Activated T-helper 1 cell treated with anti-CD3 and anti-CD28 coated beads, Interleukin-12 subunit alpha, Interleukin-12 subunit beta, Interleukin-2, Interleukin-4 antibody, amounts not matched to agents 30 ng/mL and 10 ng/mL and 1 ng/mL, durations not matched to agents 14 hours and 24 hours and 36 hours (primary cell): ENCODE measurements at regions not wholly inside any gene's neighbourhood (a gene's known extent, or its start where the extent isn't known, plus 50 kb on each side); places are given as distances from the start of the nearest gene placed in this dataset.
"Not testable (repeated sequence)": the region's sequence is repeated elsewhere in the genome, so short reads cannot be mapped to it uniquely, and the experiment has no call there.

ENCODE experiments used
- DNase-seq: peaks from one replicate; pipeline ENCODE4 v3.0.0; 2021; ENCODE audit warnings: low spot score
- H3K27ac Mint-ChIP-seq: one replicate; pipeline ENCODE4 v1.8.0; 2021; ENCODE audit warnings: mild to moderate bottlenecking, mixed read lengths
- H3K27me3 Mint-ChIP-seq: one replicate; pipeline ENCODE4 v1.8.0; 2022; ENCODE audit warnings: mild to moderate bottlenecking, moderate library complexity, mixed read lengths; ENCODE audit not compliant: insufficient read depth
- H3K36me3 Mint-ChIP-seq: one replicate; pipeline ENCODE4 v1.8.0; 2021; ENCODE audit warnings: low read depth, mixed read lengths
- H3K4me1 Mint-ChIP-seq: one replicate; pipeline ENCODE4 v1.8.0; 2021; ENCODE audit warnings: low read depth, mixed read lengths
- H3K4me3 Mint-ChIP-seq: one replicate; pipeline ENCODE4 v1.8.0; 2021; ENCODE audit warnings: mild to moderate bottlenecking, moderate library complexity, mixed read lengths
- H3K9me3 Mint-ChIP-seq: one replicate; pipeline ENCODE4 v1.8.0; 2021; ENCODE audit warnings: mixed read lengths
- intact Hi-C: fragments of 100-400 bp; cut with micrococcal nuclease; formaldehyde crosslinking; loops from one replicate; pipeline ENCODE4 v1.15.1; 2024

DNA sequence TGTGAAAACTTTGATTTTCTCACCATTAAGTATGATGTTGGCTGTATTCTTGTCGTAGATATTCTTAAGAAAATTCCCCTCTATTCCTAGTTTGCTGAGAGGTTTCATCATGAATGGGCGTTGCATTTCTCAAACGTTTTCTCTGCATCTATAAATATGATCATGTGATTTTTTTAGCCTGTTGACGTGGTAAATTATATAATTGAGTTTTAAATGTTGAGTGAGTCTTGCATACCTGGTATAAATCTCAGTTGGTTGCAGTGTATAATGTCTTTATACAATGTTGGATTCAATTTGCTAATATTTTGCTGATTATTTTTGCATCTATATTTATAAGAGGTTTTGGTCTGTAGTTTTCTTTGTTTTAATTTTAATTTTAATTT, 405.9 kb upstream of the MIS18BP1 start:
- Mint-ChIP-seq H3K9me3 (peaks cover 28% of the 10 kb centered on the region), H3K4me1 (no peaks in the 10 kb centered on the region), H3K4me3 (no peak overlapping the region), H3K27ac (no peak overlapping the region), H3K36me3 (no peaks in the 10 kb centered on the region), H3K27me3 (no peaks in the 10 kb centered on the region)
- DNase-seq: no peak
- intact Hi-C loops: no loop called here

DNA sequence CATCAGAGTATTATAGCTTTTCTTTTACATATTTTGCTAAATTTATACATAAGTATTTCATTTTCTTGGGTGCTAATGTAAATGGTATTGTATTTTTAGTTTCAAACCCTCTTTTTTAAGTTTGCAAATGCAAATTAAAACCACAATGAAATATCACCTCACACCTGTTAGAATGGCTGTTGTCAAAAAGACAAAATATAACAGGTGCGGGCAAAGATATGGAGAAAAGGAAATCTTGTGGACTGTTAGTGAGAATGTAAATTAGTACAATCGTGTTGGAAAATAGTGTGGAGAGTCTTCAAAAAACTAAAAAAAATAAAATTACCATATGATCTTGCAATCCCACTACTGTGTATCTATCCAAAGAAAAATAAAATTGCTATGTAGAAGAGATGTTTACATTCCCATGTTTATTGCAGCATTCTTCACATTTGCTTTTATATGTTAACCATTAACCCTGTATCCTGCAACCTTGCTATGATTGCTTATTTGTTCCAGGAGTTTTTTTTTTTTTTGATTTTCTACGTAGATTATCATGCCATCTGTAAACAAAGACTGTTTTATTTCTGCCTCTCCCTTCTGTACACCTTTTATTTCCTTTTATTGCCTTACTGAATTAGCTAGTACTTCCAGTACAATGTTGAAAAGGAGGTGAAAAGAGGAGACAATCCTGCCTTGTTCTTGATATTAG, 405.4 kb upstream of the MIS18BP1 start:
- no peaks in the 10 kb centered on the region for H3K27me3 Mint-ChIP-seq
- intact Hi-C loops: no loop called here
- H3K27ac Mint-ChIP-seq: no peak overlapping the region
- no peak for DNase-seq
- H3K4me3 Mint-ChIP-seq: no peak overlapping the region
- H3K9me3 Mint-ChIP-seq: peaks cover 26% of the 10 kb centered on the region
- H3K4me1 Mint-ChIP-seq: no peaks in the 10 kb centered on the region
- no peaks in the 10 kb centered on the region for H3K36me3 Mint-ChIP-seq

DNA sequence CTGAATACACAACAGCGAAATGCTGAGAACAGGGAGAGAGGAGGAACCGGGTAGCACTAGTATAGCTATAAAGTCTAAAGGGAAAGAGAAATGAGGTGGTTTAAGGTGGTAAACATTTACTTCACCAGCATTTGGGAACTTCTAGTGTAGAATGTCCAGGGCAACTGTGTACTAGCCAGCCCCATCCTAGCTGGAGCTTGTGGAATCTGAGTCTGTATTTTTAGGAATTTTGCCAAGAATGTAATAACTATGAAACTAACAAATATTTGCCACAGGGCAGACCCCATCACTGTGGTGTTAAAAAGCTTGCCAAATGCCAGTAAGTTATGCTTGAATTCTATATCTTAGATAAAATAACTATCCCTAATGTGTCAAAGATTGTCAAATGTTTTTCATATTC, 398.9 kb upstream of the MIS18BP1 start:
- intact Hi-C loops: no loop called here
- Mint-ChIP-seq H3K9me3 (peaks cover 14% of the 10 kb centered on the region), H3K4me1 (no peaks in the 10 kb centered on the region), H3K27ac (no peak overlapping the region), H3K36me3 (no peaks in the 10 kb centered on the region), H3K4me3 (no peak overlapping the region), H3K27me3 (no peaks in the 10 kb centered on the region)
- DNase-seq: no peak

DNA sequence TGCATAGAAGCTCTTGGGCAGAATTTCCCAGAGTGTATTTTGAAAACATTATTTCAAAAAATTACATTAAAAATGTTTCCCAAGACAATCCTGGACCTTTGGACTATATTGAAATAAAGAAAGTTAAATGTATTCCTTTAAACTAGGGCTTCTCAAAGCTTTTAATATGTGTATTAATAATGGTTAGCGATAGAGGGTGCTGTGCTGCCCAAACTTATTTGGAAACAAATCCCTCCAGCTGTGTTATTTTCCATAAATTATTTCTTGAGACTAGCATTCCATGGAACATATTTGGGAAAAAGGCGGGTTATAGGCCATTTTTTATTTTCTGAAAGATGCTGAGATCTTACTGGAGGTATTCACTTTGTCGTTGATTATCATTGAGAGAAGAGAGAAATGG, 397.8 kb upstream of the MIS18BP1 start:
- H3K27ac Mint-ChIP-seq: no peak overlapping the region
- no peak overlapping the region for H3K4me3 Mint-ChIP-seq
- H3K4me1 Mint-ChIP-seq: no peaks in the 10 kb centered on the region
- no peaks in the 10 kb centered on the region for H3K36me3 Mint-ChIP-seq
- DNase-seq: no peak
- H3K9me3 Mint-ChIP-seq: peaks cover 9% of the 10 kb centered on the region
- no peaks in the 10 kb centered on the region for H3K27me3 Mint-ChIP-seq
- intact Hi-C loops: no loop called here

DNA sequence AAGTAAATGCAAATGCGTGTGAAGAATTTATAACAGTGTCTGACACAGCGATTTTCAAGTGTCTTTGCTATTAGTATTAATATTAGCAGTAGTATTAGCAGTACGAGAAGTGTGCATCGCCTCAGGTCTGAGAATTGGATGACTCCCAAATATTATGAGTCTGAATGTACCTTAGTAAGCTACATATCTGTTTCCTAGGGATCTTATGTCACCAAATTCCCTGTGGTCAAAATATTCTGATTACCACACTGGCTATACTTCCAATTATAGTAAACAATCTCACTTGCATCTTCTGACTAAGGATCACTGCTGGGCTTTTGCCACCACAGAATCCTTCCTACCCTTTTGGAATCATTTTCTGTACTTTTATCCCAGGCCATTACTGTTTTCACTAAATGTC, 396.0 kb upstream of the MIS18BP1 start:
- no peaks in the 10 kb centered on the region for H3K27me3 Mint-ChIP-seq
- H3K4me3 Mint-ChIP-seq: no peak overlapping the region
- intact Hi-C loops: no loop called here
- no peaks in the 10 kb centered on the region for H3K36me3 Mint-ChIP-seq
- no peak overlapping the region for H3K27ac Mint-ChIP-seq
- DNase-seq: no peak
- H3K9me3 Mint-ChIP-seq: peaks cover 9% of the 10 kb centered on the region
- H3K4me1 Mint-ChIP-seq: no peaks in the 10 kb centered on the region

DNA sequence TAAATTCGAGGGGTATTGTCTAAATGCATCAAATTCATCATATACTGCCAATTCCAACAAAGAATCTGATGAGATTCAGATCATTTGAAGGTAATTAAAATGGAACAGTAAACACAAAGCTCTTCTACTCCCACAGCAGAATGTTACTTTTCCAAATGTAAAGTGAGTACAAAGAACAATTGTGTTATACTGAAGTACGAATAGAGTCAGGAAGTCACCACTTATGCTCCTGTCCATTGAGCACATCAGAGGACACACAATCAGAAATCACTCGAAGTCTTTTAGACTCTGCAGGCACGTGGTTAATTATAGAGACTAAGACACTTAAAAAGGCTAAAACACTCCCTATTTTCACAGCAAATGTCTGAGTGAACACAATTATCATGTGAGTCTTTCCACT, 388.5 kb upstream of the MIS18BP1 start:
- no peaks in the 10 kb centered on the region for H3K4me1 Mint-ChIP-seq
- intact Hi-C loops: no loop called here

DNA sequence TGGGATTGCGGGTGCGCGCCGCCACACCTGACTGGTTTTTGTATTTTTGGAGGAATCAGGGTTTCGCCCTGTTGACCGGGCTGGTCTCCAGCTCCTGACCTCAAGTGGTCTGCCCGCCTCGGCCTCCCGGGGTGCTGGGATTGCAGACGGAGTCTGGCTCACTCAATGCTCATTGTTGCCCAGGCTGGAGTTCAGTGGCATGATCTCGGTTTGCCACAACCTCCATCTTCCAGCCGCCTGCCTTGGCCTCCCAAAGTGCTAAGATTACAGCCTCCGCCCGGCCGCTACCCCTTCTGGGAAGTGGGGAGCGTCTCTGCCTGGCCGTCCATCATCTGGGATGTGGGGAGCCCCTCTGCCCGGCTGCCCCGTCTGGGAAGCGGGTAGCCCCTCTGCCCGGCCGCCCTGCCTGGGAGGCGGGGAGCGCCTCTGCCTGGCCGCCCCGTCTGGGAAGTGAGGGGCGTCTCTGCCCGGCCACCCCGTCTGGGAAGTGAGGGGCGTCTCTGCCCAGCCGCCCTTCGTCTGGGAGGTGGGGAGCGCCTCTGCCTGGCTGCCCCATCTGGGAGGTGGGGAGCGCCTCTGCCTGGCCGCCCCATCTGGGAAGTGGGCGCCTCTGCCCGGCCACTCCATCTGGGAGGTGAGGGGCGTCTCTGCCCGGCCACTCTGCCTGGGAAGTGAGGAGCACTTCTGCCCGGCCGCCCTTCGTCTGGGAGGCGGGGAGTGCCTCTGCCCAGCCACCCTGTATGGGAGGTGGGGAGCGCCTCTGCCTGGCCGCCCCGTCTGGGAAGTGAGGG, 381.8 kb upstream of the MIS18BP1 start:
- DNase-seq, H3K36me3 Mint-ChIP-seq, intact Hi-C loops, H3K4me1 Mint-ChIP-seq, H3K4me3 Mint-ChIP-seq, H3K27me3 Mint-ChIP-seq, H3K27ac Mint-ChIP-seq: not testable (repeated sequence)
- H3K9me3 Mint-ChIP-seq: peaks cover 13% of the 10 kb centered on the region

More for the DNA sequence above, 388.5 kb upstream of the MIS18BP1 start:
- peaks cover 11% of the 10 kb centered on the region for H3K9me3 Mint-ChIP-seq
- no peaks in the 10 kb centered on the region for H3K36me3 Mint-ChIP-seq
- DNase-seq: no peak
- no peak overlapping the region for H3K27ac Mint-ChIP-seq
- H3K4me3 Mint-ChIP-seq: no peak overlapping the region
- H3K27me3 Mint-ChIP-seq: no peaks in the 10 kb centered on the region

DNA sequence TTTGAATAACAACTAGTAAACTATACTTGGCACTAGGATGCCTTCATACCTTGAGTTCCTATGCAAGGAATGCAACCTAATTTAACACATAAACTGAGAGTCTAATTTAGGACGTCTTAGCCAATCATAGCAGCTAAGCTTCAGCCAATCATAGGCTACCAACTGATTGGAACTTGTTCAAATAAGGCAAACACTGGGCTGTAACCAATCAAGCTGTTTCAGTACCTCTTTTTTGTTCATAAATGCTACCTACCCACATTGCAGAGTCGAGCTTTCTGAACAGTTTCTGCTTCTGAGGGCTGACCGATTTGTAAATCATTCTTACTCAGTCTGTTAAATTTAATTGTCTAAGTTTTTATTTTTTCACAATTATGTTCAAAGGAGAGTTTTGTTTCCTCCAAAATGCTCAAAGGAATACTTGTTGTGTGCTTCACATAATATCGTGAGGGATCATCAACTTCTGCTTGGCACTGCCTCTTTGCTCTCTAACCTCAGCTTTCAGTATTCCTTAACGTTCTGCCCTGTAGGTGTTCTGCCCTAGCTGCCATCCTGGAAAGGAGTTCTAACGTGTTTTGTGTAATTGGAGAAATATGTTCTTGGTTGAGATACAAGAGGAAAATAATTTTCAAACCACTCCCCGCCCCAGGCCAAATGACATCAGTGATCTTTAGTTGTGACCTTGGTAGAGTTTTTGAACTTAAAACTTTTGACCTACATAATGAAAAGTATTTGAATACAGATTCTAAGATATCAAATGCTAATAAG, 380.4 kb upstream of the MIS18BP1 start:
- H3K4me3 Mint-ChIP-seq: no peak overlapping the region
- no peaks in the 10 kb centered on the region for H3K36me3 Mint-ChIP-seq
- peaks cover 14% of the 10 kb centered on the region for H3K9me3 Mint-ChIP-seq
- intact Hi-C loops: no loop called here
- no peak overlapping the region for H3K27ac Mint-ChIP-seq
- no peaks in the 10 kb centered on the region for H3K4me1 Mint-ChIP-seq
- no peak for DNase-seq
- H3K27me3 Mint-ChIP-seq: no peaks in the 10 kb centered on the region

DNA sequence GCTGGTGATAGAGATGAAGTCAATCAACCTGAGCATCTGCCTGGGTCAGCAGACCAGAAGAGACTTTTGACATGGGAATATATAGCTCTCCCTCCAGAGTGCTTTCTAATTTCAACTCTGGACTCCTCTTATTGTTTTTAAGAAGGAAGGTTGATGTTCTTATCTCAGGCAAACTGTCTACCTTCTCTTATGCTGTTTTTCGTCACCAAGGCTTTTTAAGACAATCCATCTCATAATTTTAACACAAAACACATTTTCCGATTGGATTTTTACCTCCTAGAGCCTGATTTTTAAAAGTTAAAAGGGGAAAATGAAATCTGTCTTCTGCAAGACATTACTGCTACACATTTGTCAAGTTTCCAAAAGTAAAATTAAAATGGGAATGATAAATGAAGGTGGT, 368.7 kb upstream of the MIS18BP1 start:
- H3K9me3 Mint-ChIP-seq: peaks cover 9% of the 10 kb centered on the region
- H3K27me3 Mint-ChIP-seq: no peaks in the 10 kb centered on the region
- H3K36me3 Mint-ChIP-seq: no peaks in the 10 kb centered on the region
- DNase-seq: no peak
- H3K4me3 Mint-ChIP-seq: no peak overlapping the region
- no peak overlapping the region for H3K27ac Mint-ChIP-seq
- no peaks in the 10 kb centered on the region for H3K4me1 Mint-ChIP-seq
- intact Hi-C loops: no loop called here

DNA sequence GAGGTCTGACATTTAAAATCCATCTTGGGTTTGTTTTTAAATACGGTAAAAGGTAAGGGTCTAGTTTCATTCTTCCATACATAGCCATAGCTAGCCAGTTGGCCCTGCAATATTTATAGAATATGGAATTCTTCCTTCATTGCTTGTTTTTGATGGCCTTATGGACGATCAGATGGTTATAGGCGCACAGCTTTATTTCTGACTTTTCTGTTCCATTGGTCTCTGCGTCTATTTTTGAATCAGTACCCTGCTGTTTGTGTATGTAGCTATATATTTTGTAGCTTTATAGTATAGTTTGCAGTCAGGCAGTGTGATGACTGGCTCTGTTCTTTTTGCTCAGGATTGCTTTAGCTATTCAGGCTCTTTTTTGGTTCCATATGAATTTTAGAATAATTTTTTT, 366.8 kb upstream of the MIS18BP1 start:
- no peak for DNase-seq
- Mint-ChIP-seq H3K9me3 (peaks cover 3% of the 10 kb centered on the region), H3K27ac (no peak overlapping the region), H3K4me3 (no peak overlapping the region), H3K36me3 (no peaks in the 10 kb centered on the region), H3K4me1 (no peaks in the 10 kb centered on the region), H3K27me3 (no peaks in the 10 kb centered on the region)
- intact Hi-C loops: no loop called here

DNA sequence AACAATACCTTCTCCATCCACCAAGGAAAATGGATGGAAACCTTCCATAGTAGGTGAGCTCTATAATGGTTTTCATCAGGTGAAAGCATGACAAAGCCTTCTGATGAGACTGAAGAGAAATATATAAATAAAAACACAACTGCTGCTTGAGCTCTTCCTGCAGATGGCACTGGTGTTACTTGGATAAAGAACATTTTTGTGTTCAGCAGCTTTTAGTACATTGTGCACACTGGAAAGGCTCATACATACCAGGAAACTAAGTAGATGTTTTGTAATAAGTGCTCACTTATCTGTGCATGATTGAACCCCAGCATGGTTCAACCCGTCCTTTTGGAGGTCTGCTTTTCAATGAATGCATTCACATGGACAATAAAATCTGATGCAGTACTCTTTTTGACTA, 357.3 kb upstream of the MIS18BP1 start:
- intact Hi-C loops: no loop called here
- Mint-ChIP-seq H3K9me3 (peaks cover 12% of the 10 kb centered on the region), H3K27ac (no peak overlapping the region), H3K4me3 (no peak overlapping the region), H3K36me3 (no peaks in the 10 kb centered on the region), H3K4me1 (no peaks in the 10 kb centered on the region), H3K27me3 (no peaks in the 10 kb centered on the region)
- no peak for DNase-seq

DNA sequence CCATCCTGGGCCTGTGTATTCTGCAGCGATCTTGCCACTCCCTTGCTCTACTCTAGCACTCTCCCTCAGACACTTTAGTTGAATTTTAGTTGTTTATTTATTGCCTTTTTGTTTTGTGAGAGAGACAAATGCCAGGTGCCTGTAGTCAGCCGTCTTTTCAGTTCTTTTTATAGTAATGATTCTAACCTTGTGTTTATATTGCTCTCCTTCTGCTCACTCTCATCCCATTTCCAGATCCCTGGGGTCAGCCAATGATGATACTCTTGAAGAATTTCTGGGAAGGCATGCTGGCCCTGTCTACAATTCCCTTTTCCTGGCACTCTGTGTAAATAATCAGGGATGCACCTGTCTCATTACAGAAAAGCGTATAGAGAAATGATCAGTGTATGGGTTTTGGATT, 334.1 kb upstream of the MIS18BP1 start:
- Mint-ChIP-seq H3K4me1 (no peaks in the 10 kb centered on the region), H3K9me3 (peaks cover 32% of the 10 kb centered on the region), H3K4me3 (no peak overlapping the region), H3K27me3 (no peaks in the 10 kb centered on the region), H3K36me3 (no peaks in the 10 kb centered on the region), H3K27ac (no peak overlapping the region)
- intact Hi-C loops: no loop called here
- no peak for DNase-seq

DNA sequence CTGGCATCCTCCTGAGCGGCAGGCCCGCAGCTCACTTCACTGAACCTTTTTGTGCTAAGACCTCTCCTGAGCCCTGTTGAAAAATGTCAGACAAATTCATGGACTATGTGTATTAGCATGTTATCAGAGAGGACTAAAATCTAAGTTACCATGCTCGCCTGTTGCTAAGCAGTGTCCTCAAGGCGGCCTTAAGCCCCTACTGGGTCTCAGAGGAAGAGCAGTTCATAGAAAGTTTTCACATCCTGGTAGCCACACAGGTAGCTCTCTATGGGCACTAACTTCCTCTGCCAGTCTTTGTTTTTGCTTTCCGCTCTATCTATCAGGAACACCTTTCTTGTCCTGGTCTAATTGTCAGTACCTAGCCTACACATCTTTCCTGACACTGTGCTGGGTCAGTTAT, 306.6 kb upstream of the MIS18BP1 start:
- Mint-ChIP-seq H3K4me1 (no peaks in the 10 kb centered on the region), H3K4me3 (no peak overlapping the region), H3K27me3 (no peaks in the 10 kb centered on the region), H3K36me3 (no peaks in the 10 kb centered on the region), H3K9me3 (no peaks in the 10 kb centered on the region), H3K27ac (no peak overlapping the region)
- DNase-seq: no peak
- intact Hi-C loops: no loop called here
